Suppressor macrophage treated with lipopolysaccharide for 1 hour (primary cell): ENCODE measurements at regions not wholly inside any gene's neighbourhood (a gene's known extent, or its start where the extent isn't known, plus 50 kb on each side); places are given as distances from the start of the nearest gene placed in this dataset.

Source experiments
- DNase-seq, 3 donors: peaks; one replicate each; pipeline ENCODE4 v3.0.0-alpha.2; 2020 to 2022

- DNase-seq: peak in 1 of 3 donors; percentile 35
Measured at GRCh38 chr20:50344232-50345071, 153.8 kb downstream of the CEBPB start.

GRCh38 chr20:50345712-50346373 is 155.2 kb downstream of the CEBPB start:
- DNase-seq: no peak

GRCh38 chr20:50346374-50347283 is 156.0 kb downstream of the CEBPB start:
- DNase-seq: peak; percentile 52 to 72 (median 57)

DNA sequence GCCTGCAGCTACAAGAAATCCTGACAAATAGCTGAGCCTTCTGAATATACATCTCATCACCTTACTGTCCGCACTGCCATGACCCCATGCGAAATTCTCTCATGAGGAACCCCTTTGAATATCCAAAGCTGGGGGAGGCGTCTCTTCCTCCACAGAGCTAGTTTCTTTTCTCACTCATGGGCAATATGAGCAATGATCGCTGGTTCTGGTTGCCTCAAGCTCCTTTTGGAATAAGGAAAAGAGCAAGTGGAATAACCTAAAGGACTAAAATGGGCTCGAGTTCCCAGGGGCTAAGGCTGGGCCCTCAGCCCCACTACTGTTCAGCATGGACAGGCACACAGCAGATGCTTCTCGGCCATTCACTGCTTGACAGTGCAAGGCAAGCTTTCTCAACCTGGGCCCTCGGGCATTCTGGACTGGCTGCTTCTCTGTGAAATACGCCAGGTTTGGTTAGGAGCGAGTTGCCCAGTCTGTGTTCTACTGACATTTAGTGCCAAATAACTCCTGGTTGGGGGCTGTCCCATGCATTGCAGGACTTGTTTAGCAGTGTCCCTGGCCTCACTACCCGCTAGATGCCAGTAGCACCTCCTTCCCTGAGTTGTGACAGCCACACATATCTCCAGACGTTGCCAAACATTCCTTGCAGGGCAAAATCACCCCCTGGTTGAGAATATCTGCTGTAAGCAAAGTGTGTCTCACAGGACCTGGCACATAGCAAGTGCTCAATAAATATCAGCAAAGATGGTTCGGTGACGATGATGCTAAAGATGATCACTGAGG is 156.8 kb downstream of the CEBPB start:
- DNase-seq: peak; percentile 40 to 59 (median 51)

GRCh38 chr20:50348096-50348495 is 157.5 kb downstream of the CEBPB start:
- peak; percentile 68 to 90 (median 79) for DNase-seq

GRCh38 chr20:50350510-50351249 is 159.5 kb upstream of the PTPN1 start:
- DNase-seq: no peak

GRCh38 chr20:50351541-50351940 is 158.6 kb upstream of the PTPN1 start:
- no peak for DNase-seq

DNA sequence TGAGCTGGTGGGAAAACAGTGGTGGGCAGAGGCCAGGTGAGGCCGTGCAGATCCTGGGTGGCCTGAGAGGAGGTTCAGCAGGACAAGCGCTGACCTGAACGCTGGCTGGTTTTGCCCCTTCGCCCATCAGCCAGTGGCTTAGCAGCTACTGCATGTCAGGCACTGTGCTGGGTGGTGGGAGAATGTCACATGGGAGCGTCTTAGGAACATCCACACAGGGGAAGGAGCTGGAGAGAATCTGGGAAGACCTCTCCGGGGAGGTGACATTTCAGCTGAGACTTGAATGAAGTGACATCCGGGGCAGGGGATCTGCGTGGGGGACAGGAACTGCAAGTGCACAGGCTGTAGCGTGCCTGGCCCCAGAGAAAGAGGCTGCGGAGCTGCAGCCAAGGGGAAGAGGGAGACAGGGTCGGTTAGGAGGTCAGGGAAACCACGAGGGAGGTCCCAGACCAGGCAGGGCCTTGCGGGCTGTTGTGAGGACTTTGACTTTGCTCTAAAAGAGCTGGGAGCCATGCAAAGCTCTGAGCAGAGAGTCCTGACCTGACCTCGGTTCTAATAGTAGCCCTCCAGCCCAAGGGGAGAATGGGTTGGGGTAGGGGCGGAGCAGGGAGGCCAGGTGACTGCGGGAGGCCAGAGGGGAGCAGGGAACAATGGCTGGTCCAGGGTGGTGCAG is 156.8 kb upstream of the PTPN1 start:
- peak; percentile 34 to 50 (median 43) for DNase-seq

DNA sequence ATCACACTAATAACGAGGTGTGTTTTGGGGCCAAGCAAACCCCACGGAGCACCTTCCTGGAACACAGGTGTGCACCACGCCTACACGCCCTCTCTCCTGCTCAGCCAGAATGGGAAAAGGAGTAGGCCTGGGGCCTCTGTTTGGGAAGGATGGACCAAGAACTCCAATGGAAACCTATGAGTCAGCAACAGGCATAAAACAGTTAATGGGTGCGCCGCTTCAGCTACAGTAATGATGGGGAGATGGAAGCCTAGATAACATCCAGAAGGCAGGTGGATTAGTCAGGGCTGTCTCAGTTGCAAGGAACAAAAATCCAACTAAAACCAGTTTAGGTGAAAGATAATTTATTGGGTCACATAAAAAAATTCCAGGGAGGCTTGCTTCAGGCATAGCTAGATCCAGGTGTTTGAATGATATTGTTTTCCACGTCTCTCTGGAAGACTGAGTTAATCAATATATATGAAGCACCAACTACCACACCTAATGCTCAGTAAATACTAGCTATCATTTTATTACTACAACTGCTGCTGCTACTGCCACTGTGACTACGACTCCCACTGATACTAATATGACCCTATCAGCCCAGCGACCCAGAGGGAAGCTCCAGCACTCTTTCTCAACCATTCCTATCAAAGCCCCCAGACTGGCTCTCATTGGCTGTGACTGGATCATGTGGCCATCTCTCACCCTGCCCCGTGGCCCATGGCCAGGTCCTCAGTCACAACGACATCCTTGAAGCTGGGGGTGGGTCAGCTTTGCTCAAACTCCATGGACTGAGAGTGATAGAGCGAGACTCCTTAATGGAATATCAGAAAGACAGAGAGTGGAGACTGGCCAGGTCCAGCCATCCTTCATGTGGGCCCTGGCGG is 155.2 kb upstream of the PTPN1 start:
- no peak for DNase-seq

- DNase-seq: no peak
Measured at GRCh38 chr20:50355590-50356524, 154.3 kb upstream of the PTPN1 start.

- no peak for DNase-seq
Measured at GRCh38 chr20:50356525-50356885, 153.7 kb upstream of the PTPN1 start.

- DNase-seq: no peak
Measured at GRCh38 chr20:50356962-50357782, 153.0 kb upstream of the PTPN1 start.

- no peak for DNase-seq
Measured at GRCh38 chr20:50357783-50358161, 152.4 kb upstream of the PTPN1 start.

- DNase-seq: no peak
Measured at GRCh38 chr20:50358166-50358565, 152.0 kb upstream of the PTPN1 start.

GRCh38 chr20:50358971-50359370 is 151.2 kb upstream of the PTPN1 start:
- no peak for DNase-seq

DNA sequence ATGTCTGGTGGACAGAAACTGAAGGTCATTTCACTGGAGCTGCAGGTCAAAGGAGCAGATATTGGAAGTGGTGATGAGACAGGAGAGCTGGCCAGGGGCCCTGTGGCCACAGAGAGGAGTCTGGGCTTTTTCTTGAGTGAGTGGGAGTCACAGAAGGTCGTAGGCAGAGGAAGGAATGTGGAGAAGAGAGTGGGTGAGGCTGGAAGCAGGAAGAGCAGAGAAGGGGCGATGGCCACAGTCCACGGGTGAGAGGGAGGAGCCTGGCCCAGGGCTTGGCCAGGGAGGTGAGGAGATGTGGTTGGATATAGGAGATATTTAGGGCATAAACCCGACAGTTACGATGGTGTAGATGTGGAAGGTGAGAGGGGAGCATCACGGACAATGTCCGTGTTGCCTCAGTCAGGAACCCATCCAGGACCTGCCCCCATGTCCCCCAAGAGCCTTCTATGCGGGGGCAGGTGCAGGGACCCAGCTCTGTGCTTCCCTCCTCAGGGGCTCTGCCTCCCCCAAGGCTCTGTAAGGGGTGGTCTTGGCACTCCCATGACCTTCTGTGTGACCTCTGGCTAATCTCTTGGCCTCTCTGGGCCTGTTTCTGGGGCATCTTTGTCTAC is 150.5 kb upstream of the PTPN1 start:
- peak in 2 of 3 donors; percentile 31 to 41 for DNase-seq

GRCh38 chr20:50360218-50360672 is 149.9 kb upstream of the PTPN1 start:
- peak in 1 of 3 donors; percentile 47 for DNase-seq
